Breast epithelium (tissue), 3 donors: ENCODE measurements at regions not wholly inside any gene's neighbourhood (a gene's known extent, or its start where the extent isn't known, plus 50 kb on each side); places are given as distances from the start of the nearest gene placed in this dataset.
"Not testable (repeated sequence)": the region's sequence is repeated elsewhere in the genome, so short reads cannot be mapped to it uniquely, and the experiment has no call there.

Experiments
- POLR2AphosphoS5 ChIP-seq, 3 donors: sonication (generic); formaldehyde crosslinking; IDR thresholded peaks; one replicate each; pipeline ENCODE4 v1.6.1; 2017; ENCODE audit warnings: antibody characterized with exemption in 3 of 3
- TF ChIP-seq, protein P1 (sequence below), 3 donors: fragments of 450-650 bp; IDR thresholded peaks; one replicate each; pipeline ENCODE4 v1.5.1; 2016 to 2017; ENCODE audit warnings: antibody characterized with exemption in 3 of 3, mild to moderate bottlenecking in 3 of 3, moderate library complexity in 3 of 3

DNA sequence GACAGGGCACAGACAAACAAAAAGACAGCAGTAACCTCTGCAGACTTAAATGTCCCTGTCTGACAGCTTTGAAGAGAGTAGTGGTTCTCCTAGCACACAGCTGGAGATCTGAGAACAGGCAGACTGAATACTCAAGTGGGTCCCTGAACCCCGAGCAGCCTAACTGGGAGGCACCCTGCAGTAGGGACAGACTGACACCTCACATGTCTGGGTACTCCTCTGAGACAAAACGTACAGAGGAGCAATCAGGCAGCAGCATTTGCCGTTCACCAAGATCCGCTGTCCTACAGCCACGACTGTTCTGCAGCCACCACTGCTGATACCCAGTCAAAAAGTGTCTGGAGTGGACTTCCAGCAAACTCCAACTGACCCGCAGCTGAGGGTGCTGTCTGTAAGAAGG lies 110.5 kb downstream of the EMB start:
- TF ChIP-seq POLR2AphosphoS5 (IDR thresholded peaks at IDR 0.05): not testable (repeated sequence)
- TF ChIP-seq, protein P1, sequence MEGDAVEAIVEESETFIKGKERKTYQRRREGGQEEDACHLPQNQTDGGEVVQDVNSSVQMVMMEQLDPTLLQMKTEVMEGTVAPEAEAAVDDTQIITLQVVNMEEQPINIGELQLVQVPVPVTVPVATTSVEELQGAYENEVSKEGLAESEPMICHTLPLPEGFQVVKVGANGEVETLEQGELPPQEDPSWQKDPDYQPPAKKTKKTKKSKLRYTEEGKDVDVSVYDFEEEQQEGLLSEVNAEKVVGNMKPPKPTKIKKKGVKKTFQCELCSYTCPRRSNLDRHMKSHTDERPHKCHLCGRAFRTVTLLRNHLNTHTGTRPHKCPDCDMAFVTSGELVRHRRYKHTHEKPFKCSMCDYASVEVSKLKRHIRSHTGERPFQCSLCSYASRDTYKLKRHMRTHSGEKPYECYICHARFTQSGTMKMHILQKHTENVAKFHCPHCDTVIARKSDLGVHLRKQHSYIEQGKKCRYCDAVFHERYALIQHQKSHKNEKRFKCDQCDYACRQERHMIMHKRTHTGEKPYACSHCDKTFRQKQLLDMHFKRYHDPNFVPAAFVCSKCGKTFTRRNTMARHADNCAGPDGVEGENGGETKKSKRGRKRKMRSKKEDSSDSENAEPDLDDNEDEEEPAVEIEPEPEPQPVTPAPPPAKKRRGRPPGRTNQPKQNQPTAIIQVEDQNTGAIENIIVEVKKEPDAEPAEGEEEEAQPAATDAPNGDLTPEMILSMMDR (IDR thresholded peaks at IDR 0.05): not testable (repeated sequence)
